SK-N-SH (cell line): ENCODE measurements at regions not wholly inside any gene's neighbourhood (a gene's known extent, or its start where the extent isn't known, plus 50 kb on each side); places are given as distances from the start of the nearest gene placed in this dataset.

ENCODE experiments used
- CTCF ChIA-PET: fragments of 300-600, 350-600 bp; formaldehyde crosslinking; extraction: SDS; loops from one replicate; lab custom pipeline; 2021; lab: Yijun Ruan, JAX
- POLR2A ChIA-PET: fragments of 350-600 bp; sonication (Branson Sonifier 250); formaldehyde crosslinking; extraction: SDS; loops from one replicate; lab custom pipeline; 2020; ENCODE audit warnings: antibody characterized with exemption, inconsistent platforms; lab: Yijun Ruan, JAX
- DNase-seq: peaks from one replicate; pipeline ENCODE4 v3.0.0; 2012
- H2AFZ ChIP-seq: fragments of 200-600 bp; sonication (generic); 2 replicates; pipeline ENCODE4 v1.8.1; 2016; ENCODE audit warnings: antibody characterized with exemption, mild to moderate bottlenecking, low read depth
- H3F3A ChIP-seq: fragments of 200-600 bp; sonication (generic); replicated peaks from 2 replicates; pipeline ENCODE3; 2016; ENCODE audit warnings: antibody characterized with exemption, mild to moderate bottlenecking; ENCODE audit not compliant: insufficient read depth
- H3K27ac ChIP-seq, 2 experiments: fragments of 200-500 bp in 1 of 2; fragments of 200-600 bp in 1 of 2; sonication (Bioruptor generic) in 1 of 2; sonication (generic), shearing (Covaris generic) in 1 of 2; 2 replicates each; pipeline versions ENCODE4 v1.5.1 to v1.6.1; 2014 to 2016; ENCODE audit warnings: low read depth in 2 of 2, inconsistent platforms in 1 of 2, low read length in 1 of 2, mild to moderate bottlenecking in 1 of 2, mixed read lengths in 1 of 2
- H3K27me3 ChIP-seq: fragments of 200-600 bp; sonication (generic), shearing (Covaris generic); 2 replicates; pipeline ENCODE4 v1.6.1; 2016; ENCODE audit warnings: mixed run types; ENCODE audit not compliant: insufficient read depth
- H3K36me3 ChIP-seq, 2 experiments: fragments of 200-500 bp in 1 of 2; fragments of 200-600 bp in 1 of 2; sonication (Bioruptor generic) in 1 of 2; sonication (generic) in 1 of 2; replicated peaks in 1 of 2; 2 replicates each; pipeline versions ENCODE3 to v1.5.1; 2014 to 2016; ENCODE audit warnings: low read length in 1 of 2, mild to moderate bottlenecking in 1 of 2; ENCODE audit not compliant: insufficient read depth in 2 of 2, control insufficient read depth in 1 of 2
- H3K4me1 ChIP-seq, 2 experiments: fragments of 200-500 bp in 1 of 2; fragments of 200-600 bp in 1 of 2; sonication (Bioruptor generic) in 1 of 2; sonication (generic), shearing (Covaris generic) in 1 of 2; 2 replicates each; pipeline versions ENCODE4 v1.5.1 to v1.6.1; 2014 to 2016; ENCODE audit warnings: low read depth in 1 of 2, low read length in 1 of 2, mixed run types in 1 of 2; ENCODE audit not compliant: insufficient read depth in 2 of 2, control insufficient read depth in 1 of 2
- H3K4me2 ChIP-seq: fragments of 200-600 bp; sonication (generic), shearing (Covaris generic); 2 replicates; pipeline ENCODE4 v1.6.1; 2017; ENCODE audit warnings: mixed run types
- H3K4me3 ChIP-seq, 2 experiments: fragments of 200-500 bp in 1 of 2; fragments of 200-600 bp in 1 of 2; sonication (Bioruptor generic) in 1 of 2; sonication (generic), shearing (Covaris generic) in 1 of 2; 2 replicates each; pipeline versions ENCODE4 v1.5.1 to v1.8.1; 2014 to 2016; ENCODE audit warnings: low read depth in 2 of 2, inconsistent platforms in 1 of 2, low read length in 1 of 2, mild to moderate bottlenecking in 1 of 2, mixed read lengths in 1 of 2, moderate library complexity in 1 of 2
- H3K79me2 ChIP-seq: fragments of 200-600 bp; sonication (generic); 2 replicates; pipeline ENCODE4 v1.8.1; 2017; ENCODE audit warnings: mild to moderate bottlenecking; ENCODE audit not compliant: insufficient read depth
- H3K9ac ChIP-seq: fragments of 200-600 bp; sonication (generic); 2 replicates; pipeline ENCODE4 v1.6.1; 2017; ENCODE audit warnings: mixed run types
- H3K9me2 ChIP-seq: fragments of 200-600 bp; sonication (generic); 2 replicates; pipeline ENCODE4 v1.6.1; 2017; ENCODE audit warnings: mixed run types
- H3K9me3 ChIP-seq: fragments of 200-600 bp; sonication (generic); 2 replicates; pipeline ENCODE4 v1.6.1; 2017; ENCODE audit warnings: mixed run types, mild to moderate bottlenecking, moderate library complexity
- H4K20me1 ChIP-seq: fragments of 200-600 bp; sonication (generic); 2 replicates; pipeline ENCODE4 v1.6.1; 2017; ENCODE audit warnings: mild to moderate bottlenecking, mixed run types; ENCODE audit not compliant: insufficient read depth
- ELF1 ChIP-seq: IDR thresholded peaks from 2 replicates; pipeline ENCODE4 v1.4.0; 2012
- EP300 ChIP-seq, 2 experiments: IDR thresholded peaks; 2 replicates each; pipeline versions ENCODE4 v1.4.0 to v1.6.1; 2012; ENCODE audit warnings: borderline replicate concordance in 1 of 2, low read depth in 1 of 2, low read length in 1 of 2
- FOSL2 ChIP-seq: IDR thresholded peaks from 2 replicates; pipeline ENCODE4 v1.4.0; 2012; ENCODE audit warnings: low read depth, mild to moderate bottlenecking, moderate library complexity, borderline replicate concordance
- GABPA ChIP-seq: IDR thresholded peaks from 2 replicates; pipeline ENCODE4 v1.4.0; 2012; ENCODE audit warnings: low read depth, mild to moderate bottlenecking
- GATA2 ChIP-seq: sonication (generic); formaldehyde crosslinking; IDR thresholded peaks from 2 replicates; pipeline ENCODE4 v1.5.0; 2020; ENCODE audit warnings: mild to moderate bottlenecking, missing genetic modification reagents
- JUND ChIP-seq: IDR thresholded peaks from 2 replicates; pipeline ENCODE4 v1.4.0; 2012
- PBX3 ChIP-seq: IDR thresholded peaks from 2 replicates; pipeline ENCODE4; 2012
- RAD21 ChIP-seq: IDR thresholded peaks from 2 replicates; pipeline ENCODE4 v1.6.1; 2012; ENCODE audit warnings: mild to moderate bottlenecking, low read length
- RCOR1 ChIP-seq: fragments of 150-350 bp; IDR thresholded peaks from 2 replicates; pipeline ENCODE4 v1.6.1; 2017; ENCODE audit warnings: antibody characterized with exemption, low read length
- RXRA ChIP-seq: IDR thresholded peaks from 2 replicates; pipeline ENCODE4 v1.4.0; 2012; ENCODE audit warnings: low read depth, mild to moderate bottlenecking, borderline replicate concordance
- SIN3A ChIP-seq: IDR thresholded peaks from 2 replicates; pipeline ENCODE4 v1.6.1; 2012; ENCODE audit warnings: low read depth, mild to moderate bottlenecking, low read length, moderate library complexity, borderline replicate concordance
- SMC3 ChIP-seq: IDR thresholded peaks from 2 replicates; pipeline ENCODE4 v1.6.1; 2012; ENCODE audit warnings: low read depth, low read length, improper control_type of control experiment
- TAF1 ChIP-seq: IDR thresholded peaks from 2 replicates; pipeline ENCODE4 v1.6.1; 2012; ENCODE audit warnings: low read depth, mild to moderate bottlenecking, low read length, moderate library complexity, borderline replicate concordance
- USF1 ChIP-seq: IDR thresholded peaks from 2 replicates; pipeline ENCODE4 v1.4.0; 2012; ENCODE audit warnings: low read depth, borderline replicate concordance
- YY1 ChIP-seq: IDR thresholded peaks from 2 replicates; pipeline ENCODE4 v1.4.0; 2012; ENCODE audit warnings: low read depth, mild to moderate bottlenecking
- ZBTB33 ChIP-seq: IDR thresholded peaks from 2 replicates; pipeline ENCODE4 v1.4.0; 2012; ENCODE audit warnings: low read depth, borderline replicate concordance
- WGBS: methylation state at CpG from one replicate; pipeline ENCODE4 v1.1.6; 2017; ENCODE audit warnings: low lambda C conversion rate; 5-methylcytosine and 5-hydroxymethylcytosine counted together

- 86% methylated on average over 3 of the region's 3 CpGs for WGBS
- Histone ChIP-seq H2AFZ (no peak overlapping the region), H3K4me1 (no peaks in the 10 kb centered on the region; a peak in 2 of 4 replicates)
- TF ChIP-seq ZBTB33: no peak
- no peak for TF ChIP-seq RAD21
- no peak for TF ChIP-seq FOSL2
- no peak for TF ChIP-seq GABPA
- TF ChIP-seq PBX3: no peak
- no peak for TF ChIP-seq TAF1
- TF ChIP-seq USF1: no peak
- TF ChIP-seq EP300 (IDR thresholded peaks at IDR 0.05; ENCODE audit: borderline replicate concordance in 1 of 2, low read depth in 1 of 2, low read length in 1 of 2): no peak
- no peak for TF ChIP-seq ELF1
- TF ChIP-seq, all 33 proteins: peak for 0
- no peaks in the 10 kb centered on the region for H3K27me3 ChIP-seq
- no peaks in the 10 kb centered on the region for H3K36me3 ChIP-seq
- no peaks in the 10 kb centered on the region for H3K9me2 ChIP-seq
- CTCF ChIA-PET: no interaction called here
- no peak overlapping the region for H3K4me3 ChIP-seq
- no peaks in the 10 kb centered on the region for H4K20me1 ChIP-seq
- no peaks in the 10 kb centered on the region for H3K9me3 ChIP-seq
- DNase-seq: no peak
- H3F3A ChIP-seq: no peaks in the 10 kb centered on the region
- no peaks in the 10 kb centered on the region; the same call in 1 of the 2 replicates for H3K79me2 ChIP-seq
- H3K4me2 ChIP-seq: no peak overlapping the region
- no peak overlapping the region for H3K27ac ChIP-seq
- no peak overlapping the region for H3K9ac ChIP-seq
- POLR2A ChIA-PET: no interaction called here
Observed at GRCh38 chr4:125042041-125042440, 272.7 kb upstream of the FAT4 start.

- DNase-seq: no peak
- Histone ChIP-seq H3K9me3 (no peaks in the 10 kb centered on the region), H3K36me3 (no peaks in the 10 kb centered on the region), H3K79me2 (no peaks in the 10 kb centered on the region; the same call in 1 of the 2 replicates), H3K9ac (no peak overlapping the region), H3K4me2 (no peak overlapping the region), H3K27me3 (no peaks in the 10 kb centered on the region), H4K20me1 (no peaks in the 10 kb centered on the region), H3K27ac (no peak overlapping the region), H3K4me3 (no peak overlapping the region), H3K9me2 (no peaks in the 10 kb centered on the region), H3K4me1 (no peaks in the 10 kb centered on the region; a peak in 2 of 4 replicates), H2AFZ (no peak overlapping the region), H3F3A (no peaks in the 10 kb centered on the region)
- TF ChIP-seq ELF1 (no peak), JUND (no peak), YY1 (no peak), RCOR1 (no peak), RXRA (no peak), GATA2 (CRISPR knock-in tag) (no peak), GABPA (no peak), SMC3 (no peak), SIN3A (no peak)
- whole genome bisulfite sequencing: 75% methylated on average over 3 of the region's 3 CpGs
- CTCF ChIA-PET: no interaction called here
- POLR2A ChIA-PET: no interaction called here
Observed at GRCh38 chr4:125041372-125041930, 273.3 kb upstream of the FAT4 start.
